ENCODE measurements at regions not wholly inside any gene's neighbourhood (a gene's known extent, or its start where the extent isn't known, plus 50 kb on each side); places are given as distances from the start of the nearest gene placed in this dataset.

DNA sequence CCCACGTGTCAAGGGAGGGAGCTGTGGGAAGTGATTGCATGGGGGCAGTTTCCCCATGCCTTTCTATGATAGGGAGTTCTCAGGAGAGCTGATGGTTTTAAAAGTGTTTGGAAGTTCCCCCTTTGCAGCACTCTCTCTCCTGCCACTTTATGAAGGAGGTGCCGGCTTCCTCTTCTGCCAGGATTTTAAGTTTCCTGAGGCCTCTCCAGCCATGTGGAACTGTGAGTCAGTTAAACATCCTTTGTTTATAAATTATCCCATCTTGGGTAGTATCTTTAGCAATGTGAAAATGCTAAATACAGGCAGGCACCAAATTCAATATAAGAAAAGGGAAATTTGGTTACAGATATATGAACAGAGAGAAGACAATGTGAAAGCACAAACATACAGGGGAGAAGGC lies 96.4 kb upstream of the EPHA7 start:
- no peak for TF ChIP-seq POLR2A (IDR thresholded peaks at IDR 0.05)
- TF ChIP-seq, protein P1, sequence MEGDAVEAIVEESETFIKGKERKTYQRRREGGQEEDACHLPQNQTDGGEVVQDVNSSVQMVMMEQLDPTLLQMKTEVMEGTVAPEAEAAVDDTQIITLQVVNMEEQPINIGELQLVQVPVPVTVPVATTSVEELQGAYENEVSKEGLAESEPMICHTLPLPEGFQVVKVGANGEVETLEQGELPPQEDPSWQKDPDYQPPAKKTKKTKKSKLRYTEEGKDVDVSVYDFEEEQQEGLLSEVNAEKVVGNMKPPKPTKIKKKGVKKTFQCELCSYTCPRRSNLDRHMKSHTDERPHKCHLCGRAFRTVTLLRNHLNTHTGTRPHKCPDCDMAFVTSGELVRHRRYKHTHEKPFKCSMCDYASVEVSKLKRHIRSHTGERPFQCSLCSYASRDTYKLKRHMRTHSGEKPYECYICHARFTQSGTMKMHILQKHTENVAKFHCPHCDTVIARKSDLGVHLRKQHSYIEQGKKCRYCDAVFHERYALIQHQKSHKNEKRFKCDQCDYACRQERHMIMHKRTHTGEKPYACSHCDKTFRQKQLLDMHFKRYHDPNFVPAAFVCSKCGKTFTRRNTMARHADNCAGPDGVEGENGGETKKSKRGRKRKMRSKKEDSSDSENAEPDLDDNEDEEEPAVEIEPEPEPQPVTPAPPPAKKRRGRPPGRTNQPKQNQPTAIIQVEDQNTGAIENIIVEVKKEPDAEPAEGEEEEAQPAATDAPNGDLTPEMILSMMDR (IDR thresholded peaks at IDR 0.05 in 4 of 5, conservative IDR thresholded peaks at IDR 0.05 in 1 of 5): no peak

All from gastrocnemius medialis (tissue), 4 donors.